ENCODE measurements at regions not wholly inside any gene's neighbourhood (a gene's known extent, or its start where the extent isn't known, plus 50 kb on each side); places are given as distances from the start of the nearest gene placed in this dataset.
"Not testable (repeated sequence)": the region's sequence is repeated elsewhere in the genome, so short reads cannot be mapped to it uniquely, and the experiment has no call there.

GRCh38 chr13:50130123-50130946 is 115.1 kb downstream of the KCNRG start:
- Histone ChIP-seq H3K27me3 (ENCODE audit: control insufficient read depth, insufficient read depth, low read length) (peaks cover 97% of the 10 kb centered on the region), H3K4me3 (ENCODE audit: low read depth, low read length) (peak overlapping the region; percentile 58), H3K9ac (ENCODE audit: low read depth, low read length) (no peak overlapping the region), H3K36me3 (ENCODE audit: control insufficient read depth, insufficient read depth, low read length) (no peaks in the 10 kb centered on the region), H3K4me1 (ENCODE audit: control insufficient read depth, insufficient read depth, low read length) (peaks cover 46% of the 10 kb centered on the region), H3K27ac (ENCODE audit: low read depth, low read length) (no peak overlapping the region), H3K9me3 (ENCODE audit: control insufficient read depth, insufficient read depth, low read length) (no peaks in the 10 kb centered on the region)

DNA sequence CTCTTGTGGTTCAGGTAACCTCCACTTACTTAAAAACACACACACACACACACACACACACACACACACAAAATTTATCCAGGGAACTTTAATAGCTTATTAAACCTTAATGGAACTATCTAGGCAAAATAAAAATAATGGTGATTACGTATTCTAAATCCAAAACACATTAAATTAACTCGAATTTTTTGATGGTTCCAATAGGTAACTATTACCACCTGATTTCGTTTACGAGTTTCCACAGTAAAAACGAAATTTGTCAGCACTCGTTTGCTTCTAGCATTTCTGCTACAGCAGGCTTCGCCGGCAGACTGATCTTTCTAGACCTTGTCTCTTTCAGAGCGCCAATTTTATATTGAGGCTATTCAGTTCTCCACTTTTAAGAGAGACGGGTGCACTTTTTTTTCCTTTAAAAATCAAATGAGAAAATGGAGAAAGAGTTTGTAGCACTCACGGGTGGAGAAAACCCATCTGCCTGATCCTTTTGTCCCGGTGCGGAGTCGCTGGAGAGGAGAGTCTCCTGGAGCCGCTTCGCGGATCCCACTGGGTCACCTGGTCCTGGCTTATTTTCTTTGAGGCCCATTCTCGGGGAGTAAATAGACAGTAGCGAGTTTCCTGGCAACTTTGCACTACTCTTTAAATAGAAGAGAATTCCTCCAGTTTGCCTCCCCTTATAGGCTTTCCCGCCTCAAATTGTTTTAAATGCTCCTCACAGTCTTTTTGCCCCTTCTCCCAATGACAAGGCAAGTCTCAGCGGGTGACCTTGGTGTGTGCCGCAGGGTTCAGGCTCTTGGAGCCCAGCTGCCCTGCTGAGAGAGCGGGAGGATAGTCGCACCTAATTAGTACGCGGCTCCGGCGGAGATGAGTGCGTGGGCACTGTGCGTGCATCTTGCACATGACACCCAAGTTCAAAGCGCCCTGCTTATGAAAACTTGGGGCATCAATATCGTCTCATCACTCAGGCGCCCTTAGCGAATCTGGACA is 117.0 kb downstream of the KCNRG start:
- Histone ChIP-seq H3K36me3 (ENCODE audit: control insufficient read depth, insufficient read depth, low read length) (no peaks in the 10 kb centered on the region), H3K9me3 (ENCODE audit: control insufficient read depth, insufficient read depth, low read length) (no peaks in the 10 kb centered on the region), H3K4me1 (ENCODE audit: control insufficient read depth, insufficient read depth, low read length) (peaks cover 35% of the 10 kb centered on the region), H3K27me3 (ENCODE audit: control insufficient read depth, insufficient read depth, low read length) (peaks cover 99% of the 10 kb centered on the region), H3K27ac (ENCODE audit: low read depth, low read length) (no peak overlapping the region), H3K4me3 (ENCODE audit: low read depth, low read length) (peak overlapping the region; percentile 44), H3K9ac (ENCODE audit: low read depth, low read length) (no peak overlapping the region)

DNA sequence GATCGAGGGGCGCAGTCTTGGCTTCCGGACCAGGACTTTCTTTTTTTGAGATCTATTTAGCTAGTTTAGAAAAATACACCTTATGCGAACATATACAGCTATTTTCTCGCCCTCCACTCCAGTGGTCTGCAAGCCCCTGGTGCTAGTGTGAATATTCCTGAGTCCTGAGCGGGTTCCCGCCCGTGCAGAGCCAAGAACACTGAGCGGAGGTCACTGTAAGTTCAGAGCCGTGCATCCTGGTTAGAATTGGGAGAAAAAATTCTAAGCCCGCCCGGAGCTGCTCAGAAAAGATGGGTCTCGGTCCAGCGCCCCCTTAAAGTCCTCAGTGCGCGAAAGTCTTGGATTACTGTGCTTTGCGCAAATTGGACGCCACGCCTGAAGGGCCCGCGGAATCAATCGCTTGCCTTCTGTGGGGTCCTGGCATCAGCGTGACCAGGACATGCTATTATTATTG is 117.7 kb downstream of the KCNRG start:
- peaks cover 93% of the 10 kb centered on the region for H3K27me3 ChIP-seq (ENCODE audit: control insufficient read depth, insufficient read depth, low read length)
- H3K4me3 ChIP-seq (ENCODE audit: low read depth, low read length), result peak overlapping the region; percentile 44; the same call in 1 of the 2 replicates
- no peak overlapping the region for H3K9ac ChIP-seq (ENCODE audit: low read depth, low read length)

GRCh38 chr13:50133358-50133953 is 118.2 kb downstream of the KCNRG start:
- H3K27ac ChIP-seq (ENCODE audit: low read depth, low read length), result no peak overlapping the region
- no peaks in the 10 kb centered on the region for H3K9me3 ChIP-seq (ENCODE audit: control insufficient read depth, insufficient read depth, low read length)
- peaks cover 90% of the 10 kb centered on the region for H3K27me3 ChIP-seq (ENCODE audit: control insufficient read depth, insufficient read depth, low read length)
- H3K4me1 ChIP-seq (ENCODE audit: control insufficient read depth, insufficient read depth, low read length), result peaks cover 25% of the 10 kb centered on the region
- H3K4me3 ChIP-seq (ENCODE audit: low read depth, low read length), result peak overlapping the region; percentile 44; the same call in 1 of the 2 replicates
- H3K9ac ChIP-seq (ENCODE audit: low read depth, low read length), result no peak overlapping the region
- H3K36me3 ChIP-seq (ENCODE audit: control insufficient read depth, insufficient read depth, low read length), result no peaks in the 10 kb centered on the region

More for the DNA sequence above, 117.7 kb downstream of the KCNRG start:
- Histone ChIP-seq H3K9me3 (ENCODE audit: control insufficient read depth, insufficient read depth, low read length) (no peaks in the 10 kb centered on the region), H3K36me3 (ENCODE audit: control insufficient read depth, insufficient read depth, low read length) (no peaks in the 10 kb centered on the region), H3K4me1 (ENCODE audit: control insufficient read depth, insufficient read depth, low read length) (peaks cover 30% of the 10 kb centered on the region), H3K27ac (ENCODE audit: low read depth, low read length) (no peak overlapping the region)

GRCh38 chr13:50136226-50136625 is 121.0 kb downstream of the KCNRG start:
- peaks cover 25% of the 10 kb centered on the region for H3K4me1 ChIP-seq (ENCODE audit: control insufficient read depth, insufficient read depth, low read length)
- H3K9me3 ChIP-seq (ENCODE audit: control insufficient read depth, insufficient read depth, low read length), result no peaks in the 10 kb centered on the region
- no peak overlapping the region for H3K9ac ChIP-seq (ENCODE audit: low read depth, low read length)
- peaks cover 72% of the 10 kb centered on the region for H3K27me3 ChIP-seq (ENCODE audit: control insufficient read depth, insufficient read depth, low read length)
- no peak overlapping the region for H3K27ac ChIP-seq (ENCODE audit: low read depth, low read length)
- H3K4me3 ChIP-seq (ENCODE audit: low read depth, low read length), result no peak overlapping the region
- no peaks in the 10 kb centered on the region for H3K36me3 ChIP-seq (ENCODE audit: control insufficient read depth, insufficient read depth, low read length)

- Histone ChIP-seq H3K4me1 (ENCODE audit: control insufficient read depth, insufficient read depth, low read length) (peaks cover 30% of the 10 kb centered on the region), H3K27ac (ENCODE audit: low read depth, low read length) (no peak overlapping the region), H3K9me3 (ENCODE audit: control insufficient read depth, insufficient read depth, low read length) (no peaks in the 10 kb centered on the region), H3K36me3 (ENCODE audit: control insufficient read depth, insufficient read depth, low read length) (no peaks in the 10 kb centered on the region), H3K9ac (ENCODE audit: low read depth, low read length) (no peak overlapping the region), H3K27me3 (ENCODE audit: control insufficient read depth, insufficient read depth, low read length) (peaks cover 68% of the 10 kb centered on the region), H3K4me3 (ENCODE audit: low read depth, low read length) (no peak overlapping the region)
Observed at GRCh38 chr13:50136678-50137077, 121.4 kb downstream of the KCNRG start.

DNA sequence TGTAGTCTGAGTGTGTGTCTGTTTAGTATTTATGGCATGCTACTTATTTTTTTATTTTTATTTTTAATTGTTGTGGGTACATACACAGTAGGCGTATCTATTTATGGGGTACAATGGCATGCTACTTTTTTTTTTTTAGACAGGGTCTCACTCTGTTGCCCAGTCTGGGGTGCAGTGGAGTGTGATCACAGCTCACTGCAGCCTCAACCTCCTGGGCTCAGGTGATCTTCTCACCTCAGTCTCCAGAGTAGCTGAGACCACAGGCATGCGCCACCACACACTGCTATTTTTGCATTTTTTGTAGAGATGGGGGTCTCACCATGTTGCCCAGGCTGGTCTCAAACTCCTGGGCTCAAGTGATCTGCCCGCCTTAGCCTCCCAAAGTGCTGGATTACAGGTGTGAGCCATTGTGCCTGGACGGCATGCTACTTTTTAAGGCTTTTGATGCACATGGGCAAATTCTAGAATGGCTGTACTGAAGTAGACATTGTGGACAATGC is 124.2 kb downstream of the KCNRG start:
- not testable (repeated sequence) for H3K27ac ChIP-seq (ENCODE audit: low read depth, low read length); H3K9ac ChIP-seq (ENCODE audit: low read depth, low read length); H3K4me3 ChIP-seq (ENCODE audit: low read depth, low read length); H3K9me3 ChIP-seq (ENCODE audit: control insufficient read depth, insufficient read depth, low read length); H3K36me3 ChIP-seq (ENCODE audit: control insufficient read depth, insufficient read depth, low read length)
- H3K27me3 ChIP-seq (ENCODE audit: control insufficient read depth, insufficient read depth, low read length), result peaks cover 40% of the 10 kb centered on the region
- peaks cover 22% of the 10 kb centered on the region for H3K4me1 ChIP-seq (ENCODE audit: control insufficient read depth, insufficient read depth, low read length)

DNA sequence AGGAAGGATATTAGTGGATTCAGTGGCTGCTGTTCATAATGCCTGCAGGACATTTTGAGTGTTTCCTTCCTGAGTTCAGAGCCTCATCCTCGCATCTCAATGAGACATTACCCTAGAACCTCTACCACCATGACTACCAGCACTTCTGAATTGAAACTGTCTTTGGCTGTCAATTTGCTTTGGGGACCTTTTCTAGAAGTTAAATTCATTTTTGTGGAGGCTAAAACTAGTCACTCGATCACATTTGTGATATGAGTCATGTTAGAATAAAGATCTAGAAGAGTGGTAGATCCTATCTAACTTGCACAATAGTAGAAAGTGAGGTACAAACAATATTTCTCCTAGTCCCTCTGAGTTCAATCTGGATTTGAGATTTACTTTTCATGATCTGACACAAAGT is 124.9 kb downstream of the KCNRG start:
- Histone ChIP-seq H3K4me3 (ENCODE audit: low read depth, low read length) (no peak overlapping the region), H3K36me3 (ENCODE audit: control insufficient read depth, insufficient read depth, low read length) (no peaks in the 10 kb centered on the region), H3K9ac (ENCODE audit: low read depth, low read length) (no peak overlapping the region), H3K9me3 (ENCODE audit: control insufficient read depth, insufficient read depth, low read length) (no peaks in the 10 kb centered on the region), H3K27me3 (ENCODE audit: control insufficient read depth, insufficient read depth, low read length) (peaks cover 33% of the 10 kb centered on the region), H3K27ac (ENCODE audit: low read depth, low read length) (no peak overlapping the region), H3K4me1 (ENCODE audit: control insufficient read depth, insufficient read depth, low read length) (peaks cover 22% of the 10 kb centered on the region)

- Histone ChIP-seq H3K9ac (ENCODE audit: low read depth, low read length) (no peak overlapping the region), H3K27me3 (ENCODE audit: control insufficient read depth, insufficient read depth, low read length) (peaks cover 27% of the 10 kb centered on the region), H3K27ac (ENCODE audit: low read depth, low read length) (peak overlapping the region; percentile 29), H3K36me3 (ENCODE audit: control insufficient read depth, insufficient read depth, low read length) (no peaks in the 10 kb centered on the region), H3K4me3 (ENCODE audit: low read depth, low read length) (0 out of 2 replicates have a peak overlapping the region, but pooled peaks have one; percentile 20), H3K9me3 (ENCODE audit: control insufficient read depth, insufficient read depth, low read length) (no peaks in the 10 kb centered on the region), H3K4me1 (ENCODE audit: control insufficient read depth, insufficient read depth, low read length) (peaks cover 22% of the 10 kb centered on the region)
Observed at GRCh38 chr13:50140581-50141374, 125.5 kb downstream of the KCNRG start.

All from HUES48 (cell line).